K562 (cell line): ENCODE measurements at regions not wholly inside any gene's neighbourhood (a gene's known extent, or its start where the extent isn't known, plus 50 kb on each side); places are given as distances from the start of the nearest gene placed in this dataset.

ENCODE experiments used
- EHMT2 ChIP-seq: fragments of 450-650 bp; IDR thresholded peaks from 2 replicates; pipeline ENCODE4 v1.6.1; 2018; ENCODE audit warnings: antibody characterized with exemption
- FUS ChIP-seq: fragments of 200-400 bp; formaldehyde crosslinking; optimal IDR thresholded peaks from 2 replicates; pipeline ENCODE3; 2017; ENCODE audit warnings: low read depth, low read length
- HDAC8 ChIP-seq: fragments of 450-650 bp; IDR thresholded peaks from 2 replicates; pipeline ENCODE4 v1.6.1; 2016; ENCODE audit warnings: mild to moderate bottlenecking, missing genetic modification characterization, moderate library complexity, missing compliant biosample characterization
- HINFP ChIP-seq: fragments of 450-650 bp; conservative IDR thresholded peaks from 2 replicates; pipeline ENCODE4 v1.6.1; 2016; ENCODE audit warnings: missing genetic modification characterization, low read depth, mild to moderate bottlenecking, control low read depth, missing compliant biosample characterization
- HSF4 ChIP-seq: fragments of 250-450 bp; sonication (Bioruptor Pico); IDR thresholded peaks from 2 replicates; pipeline ENCODE4 v2.1.2; 2022; ENCODE audit warnings: mild to moderate bottlenecking, moderate library complexity, borderline replicate concordance
- MECOM ChIP-seq: fragments of 250-450 bp; sonication (Bioruptor Pico); IDR thresholded peaks from 2 replicates; pipeline ENCODE4 v1.8.0; 2022; ENCODE audit warnings: inconsistent platforms
- MNT ChIP-seq, 2 experiments: fragments of 450-650 bp; conservative IDR thresholded peaks; 2 replicates each; pipeline ENCODE4 v1.6.1; 2017; ENCODE audit warnings: mild to moderate bottlenecking in 2 of 2, moderate library complexity in 2 of 2
- MTA2 ChIP-seq: fragments of 450-650 bp; IDR thresholded peaks from 2 replicates; pipeline ENCODE4 v1.6.1; 2016; ENCODE audit warnings: low read depth
- NRF1 ChIP-seq, 2 experiments: fragments of 450-650 bp; IDR thresholded peaks in 1 of 2; conservative IDR thresholded peaks in 1 of 2; 2 replicates each; pipeline ENCODE4 v1.6.1; 2014; ENCODE audit warnings: mild to moderate bottlenecking in 2 of 2
- POLR2AphosphoS5 ChIP-seq: IDR thresholded peaks from 2 replicates; pipeline ENCODE4 v1.6.1; 2011; ENCODE audit warnings: mild to moderate bottlenecking, low read depth, low read length, moderate library complexity; ENCODE audit not compliant: control insufficient read depth, insufficient read depth
- POU5F1 ChIP-seq: fragments of 150-350 bp; IDR thresholded peaks from 2 replicates; pipeline ENCODE4 v1.6.1; 2014; ENCODE audit warnings: borderline replicate concordance, low read length, low read depth, mild to moderate bottlenecking; ENCODE audit not compliant: partially characterized antibody
- ZNF395 ChIP-seq: fragments of 200-800 bp; sonication (Bioruptor generic); IDR thresholded peaks from 2 replicates; pipeline ENCODE4 v1.6.1; 2017; ENCODE audit warnings: missing genetic modification characterization, missing compliant biosample characterization
- ZNF740 ChIP-seq, 3 experiments: fragments of 200-800 bp in 1 of 3; sonication (Bioruptor generic) in 1 of 3; sonication (generic) in 1 of 3; formaldehyde crosslinking in 1 of 3; IDR thresholded peaks; 2 replicates each; pipeline versions ENCODE4 v1.6.1 to v1.8.0; 2016 to 2022; ENCODE audit warnings: mild to moderate bottlenecking in 2 of 3, missing compliant biosample characterization in 2 of 3, missing genetic modification characterization in 2 of 3, missing genetic modification reagents in 1 of 3
- ZZZ3 ChIP-seq: fragments of 450-650 bp; IDR thresholded peaks from 2 replicates; pipeline ENCODE4 v1.6.1; 2016; ENCODE audit warnings: antibody characterized with exemption, mild to moderate bottlenecking, moderate library complexity

- TF ChIP-seq MNT (conservative IDR thresholded peaks at IDR 0.05), result peak; percentile 51 to 70
- no peak for TF ChIP-seq ZNF740 (CRISPR knock-in tag; IDR thresholded peaks at IDR 0.05)
- TF ChIP-seq ZNF740 (tag; IDR thresholded peaks at IDR 0.05), result no peak
- TF ChIP-seq POU5F1, result no peak
- TF ChIP-seq HINFP, result no peak
- no peak; the same call in 1 of the 2 replicates for TF ChIP-seq EHMT2
- no peak for TF ChIP-seq HDAC8
- no peak for TF ChIP-seq ZZZ3
- TF ChIP-seq MECOM (CRISPR knock-in tag), result peak; percentile 70; the same call in 1 of the 2 replicates
- TF ChIP-seq HSF4 (CRISPR knock-in tag), result no peak
- no peak for TF ChIP-seq FUS
- peak; percentile 78 for TF ChIP-seq POLR2AphosphoS5
- TF ChIP-seq ZNF395 (CRISPR knock-in tag), result 0 out of 2 replicates have a peak, but pooled peaks have one; percentile 11
- TF ChIP-seq NRF1 (conservative IDR thresholded peaks at IDR 0.05 in 1 of 2, IDR thresholded peaks at IDR 0.05 in 1 of 2), result 0 out of 4 replicates have a peak, but pooled peaks of 1 of the 2 experiments have one; percentile 13
- peak; percentile 84 for TF ChIP-seq MTA2
- TF ChIP-seq, all 486 proteins: peak for 64
These were observed 1397.3 kb upstream of the TMEM132C start (continued) for GRCh38 chr12:126869644-126870043.
